Fibroblast of mammary gland (primary cell): ENCODE measurements at regions not wholly inside any gene's neighbourhood (a gene's known extent, or its start where the extent isn't known, plus 50 kb on each side); places are given as distances from the start of the nearest gene placed in this dataset.
"Not testable (repeated sequence)": the region's sequence is repeated elsewhere in the genome, so short reads cannot be mapped to it uniquely, and the experiment has no call there.

Source experiments
- DNase-seq: peaks from one replicate; pipeline ENCODE4 v3.0.0-alpha.2; 2010; ENCODE audit warnings: low read depth
- H3K4me3 ChIP-seq: 2 replicates; pipeline ENCODE4 v1.5.1; 2011; ENCODE audit warnings: low read depth, mild to moderate bottlenecking, low read length, moderate library complexity; ENCODE audit not compliant: control insufficient read depth
- CTCF ChIP-seq: conservative IDR thresholded peaks from 2 replicates; pipeline ENCODE4 v1.5.1; 2011; ENCODE audit warnings: low read depth, low read length, inconsistent platforms; ENCODE audit not compliant: control insufficient read depth, insufficient read depth

GRCh38 chr2:78132391-78133370 is 610.5 kb upstream of the LRRTM4 start:
- H3K4me3 ChIP-seq: no peak overlapping the region
- TF ChIP-seq CTCF: no peak
- DNase-seq: no peak

GRCh38 chr2:78145395-78145996 is 623.3 kb upstream of the LRRTM4 start:
- no peak for DNase-seq
- TF ChIP-seq CTCF: no peak

GRCh38 chr2:78145997-78146722 is 624.0 kb upstream of the LRRTM4 start:
- no peak for TF ChIP-seq CTCF
- H3K4me3 ChIP-seq: no peak overlapping the region
- DNase-seq: no peak

More at GRCh38 chr2:78145395-78145996, 623.3 kb upstream of the LRRTM4 start:
- H3K4me3 ChIP-seq: no peak overlapping the region

- DNase-seq: no peak
- TF ChIP-seq CTCF: no peak
- H3K4me3 ChIP-seq: no peak overlapping the region
Measured at GRCh38 chr2:78147466-78147865, 625.3 kb upstream of the LRRTM4 start.

GRCh38 chr2:78154586-78154985 is 632.4 kb upstream of the LRRTM4 start:
- no peak for TF ChIP-seq CTCF
- no peak for DNase-seq
- H3K4me3 ChIP-seq: no peak overlapping the region

GRCh38 chr2:78162202-78162601 is 640.0 kb upstream of the LRRTM4 start:
- DNase-seq: no peak
- H3K4me3 ChIP-seq: no peak overlapping the region
- no peak for TF ChIP-seq CTCF

- DNase-seq, H3K4me3 ChIP-seq: not testable (repeated sequence)
Measured at GRCh38 chr2:78172157-78172556, 650.0 kb upstream of the LRRTM4 start.
